Motor neuron (in vitro differentiated cells): ENCODE measurements at regions not wholly inside any gene's neighbourhood (a gene's known extent, or its start where the extent isn't known, plus 50 kb on each side); places are given as distances from the start of the nearest gene placed in this dataset.

ENCODE experiments used
- ATAC-seq, 8 experiments: fragments of 200-7000 bp; cut with Tn5 transposase; replicated peaks in 6 of 8; 2 replicates each; pipeline ENCODE4 v1.8.0; 2021; ENCODE audit warnings: mild to moderate bottlenecking in 8 of 8, moderate library complexity in 8 of 8
- H3K27ac ChIP-seq, 2 donors: fragments of 250-450 bp; sonication (Bioruptor Pico); 2 replicates each; pipeline ENCODE4 v1.9.0; 2021; ENCODE audit warnings: antibody characterized with exemption in 2 of 2, mild to moderate bottlenecking in 2 of 2, moderate library complexity in 1 of 2
- H3K4me1 ChIP-seq, 2 donors: fragments of 250-450 bp; sonication (Bioruptor Pico); replicated peaks in 1 of 2; 2 replicates each; pipeline ENCODE4 v1.6.1; 2021; ENCODE audit warnings: antibody characterized with exemption in 2 of 2, mild to moderate bottlenecking in 2 of 2, moderate library complexity in 1 of 2
- H3K4me3 ChIP-seq, 5 donors: fragments of 250-450 bp; sonication (Bioruptor Pico); 2 replicates each; pipeline ENCODE4 v1.9.0; 2021; ENCODE audit warnings: antibody characterized with exemption in 5 of 5, mild to moderate bottlenecking in 5 of 5, moderate library complexity in 4 of 5
- WGBS, 10 experiments: fragments of 450-650 bp; shearing (Covaris generic); methylation state at CpG; one replicate each; pipeline ENCODE4 v1.0.0; 2022; 5-methylcytosine and 5-hydroxymethylcytosine counted together
- in situ Hi-C, 9 experiments: fragments of 400-800 bp; cut with MboI; loops; one replicate each; pipeline ENCODE4 v1.15.0; 2021; ENCODE audit warnings: low sequenced_read_pairs in 9 of 9, low pct_unique_long_range_greater_than_20kb in 2 of 9; ENCODE audit not compliant: unreplicated experiment in 9 of 9

DNA sequence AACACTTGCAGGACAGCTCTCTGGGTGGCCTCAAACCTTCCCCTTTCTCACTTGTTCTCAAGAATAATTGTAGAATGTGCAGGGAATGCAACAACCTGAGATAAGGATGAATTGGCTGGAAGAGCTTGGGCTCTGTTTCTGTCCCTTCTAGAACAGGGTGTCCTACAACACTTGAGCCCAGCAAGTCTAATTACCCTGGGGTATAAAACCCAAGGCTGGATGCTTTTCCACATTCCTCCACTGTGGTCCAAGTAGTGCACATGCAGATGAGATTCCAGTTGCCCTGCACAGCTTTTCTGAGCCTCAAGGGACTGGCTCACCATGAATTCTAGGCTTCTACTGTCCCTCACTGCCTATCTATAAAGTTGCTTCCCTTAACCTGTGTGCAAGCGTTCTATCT, 140.8 kb upstream of the SPATS2L start:
- H3K4me1 ChIP-seq: no peaks in the 10 kb centered on the region
- 100% methylated on average over 1 of the region's 1 CpG; no CpG with 5 or more reads in 6 of the 10 experiments for WGBS, 10 experiments
- no peak for ATAC-seq
- H3K27ac ChIP-seq: no peak overlapping the region
- no peak overlapping the region for H3K4me3 ChIP-seq
- in situ Hi-C loops: no loop called here

DNA sequence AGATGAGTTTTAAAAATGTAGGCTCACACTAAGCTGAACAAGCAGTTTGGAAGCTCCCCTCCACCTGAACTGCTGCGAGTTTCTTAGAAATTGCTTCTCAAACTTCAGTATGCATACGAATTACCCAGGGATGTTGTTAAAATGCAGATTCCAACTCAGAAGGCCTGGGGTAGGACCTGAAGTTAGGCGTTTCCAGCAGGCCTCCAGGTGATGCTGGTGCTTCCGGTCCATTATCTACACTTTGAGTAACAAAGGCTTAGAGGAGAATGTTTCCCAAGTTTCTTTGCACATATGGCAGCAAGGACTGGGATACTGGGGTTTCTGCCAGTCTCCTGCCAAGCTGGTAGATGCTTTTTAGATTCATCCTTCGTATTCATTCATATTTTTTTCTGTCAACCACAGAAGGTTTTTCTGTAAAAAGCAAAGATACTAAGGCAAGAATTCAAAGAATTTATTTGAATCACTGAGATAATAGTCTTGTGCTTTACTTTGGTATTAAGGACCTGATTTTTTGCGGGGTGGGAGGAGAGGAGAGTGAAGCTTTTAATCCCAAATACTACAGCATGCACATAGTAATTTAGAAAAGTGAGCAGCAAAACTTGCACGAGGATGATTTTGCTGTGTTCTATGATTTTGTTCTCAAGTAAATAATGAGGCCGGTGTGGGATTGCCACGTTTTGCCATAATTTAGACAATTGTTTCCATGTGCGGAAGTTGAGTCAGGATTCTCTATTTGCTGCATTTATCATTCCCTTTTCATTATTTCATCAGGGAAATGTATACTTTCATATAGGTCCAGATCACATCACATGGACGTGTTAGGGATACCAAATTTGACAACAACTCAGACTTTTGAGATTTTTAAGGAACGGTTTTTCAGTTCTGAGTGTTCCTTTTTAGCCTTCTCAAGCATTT, 137.6 kb upstream of the SPATS2L start:
- H3K27ac ChIP-seq: no peak overlapping the region
- ATAC-seq: no peak
- in situ Hi-C loops: no loop called here
- no peaks in the 10 kb centered on the region for H3K4me1 ChIP-seq
- no peak overlapping the region for H3K4me3 ChIP-seq
- WGBS, 10 experiments: 21 to 83% (median 69%) methylated on average over 4 to 11 of the region's 12 CpGs

DNA sequence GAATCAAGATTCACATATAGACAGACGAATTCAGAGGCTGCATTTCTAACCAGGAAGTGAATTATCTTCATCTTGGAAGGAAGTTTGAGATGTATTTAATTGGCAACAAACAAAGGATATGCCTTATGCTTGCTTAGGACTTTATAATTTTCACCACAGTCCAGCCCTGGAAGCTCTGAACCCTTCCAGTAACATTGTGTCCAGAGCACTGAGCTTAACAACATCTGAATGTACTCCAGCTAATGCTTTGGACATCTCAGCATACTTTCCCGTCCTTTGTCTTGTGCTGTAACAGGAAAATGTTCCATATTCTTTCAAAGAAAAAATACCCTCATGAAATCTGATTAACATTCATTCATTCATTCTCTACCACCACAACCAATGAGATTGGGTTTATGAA, 136.3 kb upstream of the SPATS2L start:
- Histone ChIP-seq H3K4me3 (no peak overlapping the region), H3K4me1 (no peaks in the 10 kb centered on the region), H3K27ac (no peak overlapping the region)
- WGBS, 10 experiments: 0 to 96% (median 71%) methylated on average over 1 to 2 of the region's 2 CpGs; no CpG with 5 or more reads in 2 of the 10 experiments
- in situ Hi-C loops: no loop called here
- no peak for ATAC-seq

DNA sequence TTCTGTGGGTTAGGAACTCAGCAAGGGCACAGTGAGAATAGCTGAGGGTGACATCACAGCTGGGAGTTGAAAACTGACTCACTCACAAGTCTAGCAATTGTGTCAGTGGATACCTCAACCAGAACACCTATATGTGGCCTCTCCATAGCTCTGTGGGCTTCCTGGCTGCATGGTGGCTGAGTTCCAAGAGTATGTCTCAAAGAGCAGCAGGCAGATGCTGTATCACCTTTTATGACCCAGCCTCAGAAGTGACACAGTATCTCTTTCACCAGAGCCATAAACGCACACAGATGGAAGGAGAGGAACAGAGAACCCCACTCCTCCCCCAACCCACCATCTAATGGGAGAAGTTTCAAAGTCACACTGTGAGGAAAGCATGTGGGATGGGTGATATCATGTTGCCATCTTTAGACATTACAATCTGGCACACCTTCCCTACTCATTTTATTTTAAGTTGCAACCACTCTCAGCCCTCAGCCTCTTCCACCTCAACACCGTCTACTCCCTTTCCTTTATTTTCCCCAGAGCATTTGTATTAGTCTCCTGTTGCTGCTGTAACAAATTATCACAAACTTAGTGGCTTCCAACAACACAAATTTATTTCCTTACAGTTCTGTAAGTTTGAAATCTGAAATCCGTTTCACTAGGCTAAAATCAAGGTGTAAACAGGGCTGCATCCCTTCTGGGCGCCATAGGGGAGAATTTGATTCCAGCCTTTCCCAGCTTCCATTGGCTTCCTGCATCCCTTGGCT, 134.6 kb upstream of the SPATS2L start:
- Histone ChIP-seq H3K4me1 (no peaks in the 10 kb centered on the region), H3K4me3 (no peak overlapping the region), H3K27ac (no peak overlapping the region)
- in situ Hi-C loops: no loop called here
- 38 to 100% (median 92%) methylated on average over 1 to 4 of the region's 4 CpGs for WGBS, 10 experiments
- ATAC-seq: no peak

DNA sequence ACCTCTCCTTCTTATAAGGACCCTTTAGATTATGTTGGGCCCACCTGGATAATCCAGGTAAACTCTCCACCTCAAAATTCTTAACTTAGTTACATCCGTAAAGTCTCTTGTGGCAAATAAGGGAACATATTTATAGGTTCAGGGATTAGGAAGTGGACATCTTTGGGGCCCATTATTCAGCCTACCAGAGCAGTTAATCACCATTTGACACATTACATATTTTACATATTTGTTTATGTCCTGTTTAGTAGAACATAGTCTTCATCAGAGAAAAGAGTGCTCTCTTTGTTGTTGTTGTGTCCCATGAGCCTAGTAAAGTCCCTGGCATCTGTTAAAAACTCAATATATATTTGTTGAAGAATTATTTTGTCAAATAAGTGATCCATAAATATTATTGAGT, 134.0 kb upstream of the SPATS2L start:
- in situ Hi-C loops: no loop called here
- ATAC-seq: no peak
- no peaks in the 10 kb centered on the region for H3K4me1 ChIP-seq
- no peak overlapping the region for H3K27ac ChIP-seq
- H3K4me3 ChIP-seq: no peak overlapping the region
- WGBS, 10 experiments: 86 to 100% (median 100%) methylated on average over 1 of the region's 1 CpG; no CpG with 5 or more reads in 6 of the 10 experiments

DNA sequence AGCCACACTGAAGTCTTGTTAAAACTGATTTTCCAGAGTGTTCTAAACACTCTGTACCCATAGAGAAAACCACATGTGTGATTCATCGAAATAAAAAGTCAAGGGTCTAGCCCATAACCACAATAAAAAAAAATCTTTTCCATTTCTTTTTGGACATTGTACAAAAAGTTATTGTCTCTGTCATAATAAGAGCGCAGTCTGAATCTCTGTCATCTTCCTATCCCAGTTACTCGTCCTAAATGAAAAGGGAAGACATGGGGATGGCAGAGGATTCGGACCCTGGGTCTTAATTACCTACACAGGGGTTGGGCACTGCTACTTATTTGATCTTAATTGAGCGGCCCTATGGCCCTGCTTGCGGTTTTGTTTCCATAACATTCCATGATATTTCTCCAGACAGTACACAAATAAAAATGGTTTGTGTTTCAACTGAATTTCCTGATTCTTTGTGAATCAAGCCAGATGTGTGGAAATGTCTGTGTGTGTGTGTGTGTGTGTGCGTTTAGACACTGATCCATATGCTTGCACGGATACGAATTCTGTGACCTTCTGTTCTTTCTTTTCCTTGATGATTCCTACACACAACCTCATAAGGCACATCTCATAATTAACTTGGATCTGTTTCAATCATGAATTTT, 133.4 kb upstream of the SPATS2L start:
- Histone ChIP-seq H3K27ac (no peak overlapping the region), H3K4me3 (no peak overlapping the region), H3K4me1 (no peaks in the 10 kb centered on the region)
- ATAC-seq: no peak
- in situ Hi-C loops: no loop called here
- whole genome bisulfite sequencing, 10 experiments: 7 to 96% (median 84%) methylated on average over 1 to 8 of the region's 9 CpGs

DNA sequence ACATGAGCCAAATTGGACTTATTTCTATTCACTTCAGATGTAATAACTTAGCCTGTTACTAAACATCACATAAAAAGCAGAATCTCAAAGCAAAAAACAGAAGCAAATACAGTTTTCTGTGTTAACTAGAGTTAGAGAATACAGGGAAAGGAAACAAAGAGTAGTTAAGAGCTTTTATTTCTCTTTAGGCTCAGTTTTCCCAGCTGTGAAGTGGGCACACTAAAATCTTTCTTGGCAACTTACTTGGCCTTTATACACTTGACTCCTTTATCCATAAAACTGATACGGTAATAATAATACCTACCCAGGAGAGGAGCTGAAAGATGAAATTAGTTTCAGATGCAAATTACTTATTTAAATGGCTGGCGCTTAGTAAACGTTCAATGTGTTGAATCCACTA, 132.8 kb upstream of the SPATS2L start:
- in situ Hi-C loops: no loop called here
- Histone ChIP-seq H3K4me3 (no peak overlapping the region), H3K27ac (no peak overlapping the region), H3K4me1 (no peaks in the 10 kb centered on the region)
- 46 to 100% (median 80%) methylated on average over 1 to 3 of the region's 3 CpGs; no CpG with 5 or more reads in 1 of the 10 experiments for WGBS, 10 experiments
- no peak for ATAC-seq

DNA sequence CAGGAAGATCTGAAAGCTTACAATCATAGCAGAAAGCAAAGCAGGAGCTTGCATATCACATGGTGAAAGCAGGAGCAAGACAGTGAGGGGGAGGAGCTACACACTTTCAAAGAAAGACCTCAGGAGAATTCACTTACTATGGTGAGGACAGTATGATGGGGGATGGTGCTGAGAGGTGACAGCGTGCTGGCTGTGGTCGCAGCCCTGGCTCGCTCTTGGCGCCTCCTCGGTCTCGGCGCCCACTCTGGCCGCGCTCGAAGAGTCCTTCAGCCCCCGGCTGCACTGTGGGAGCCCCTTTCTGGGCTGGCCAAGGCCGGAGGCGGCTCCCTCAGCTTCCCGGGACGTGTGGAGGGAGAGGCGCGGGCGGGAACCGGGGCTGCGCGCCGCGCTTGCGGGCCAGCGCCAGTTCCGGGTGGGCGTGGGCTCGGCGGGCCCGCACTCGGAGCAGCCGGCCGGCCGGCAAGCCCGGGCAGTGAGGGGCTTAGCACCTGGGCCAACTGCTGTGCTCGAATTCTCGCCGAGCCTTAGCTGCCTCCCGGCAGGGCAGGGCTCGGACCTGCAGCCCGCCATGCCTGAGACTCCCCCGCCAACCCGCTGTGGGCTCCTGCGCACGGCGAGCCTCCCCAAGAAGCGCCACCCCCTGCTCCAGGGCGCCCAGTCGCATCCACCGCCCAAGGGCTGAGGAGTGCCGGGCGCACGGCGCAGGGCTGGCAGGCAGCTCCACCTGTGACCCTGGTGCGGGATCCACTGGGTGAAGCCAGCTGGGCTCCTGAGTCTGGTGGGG, 131.9 kb upstream of the SPATS2L start:
- Histone ChIP-seq H3K4me3 (no peak overlapping the region), H3K4me1 (no peaks in the 10 kb centered on the region), H3K27ac (no peak overlapping the region)
- WGBS, 10 experiments: 83 to 100% (median 100%) methylated on average over 1 to 4 of the region's 55 CpGs; no CpG with 5 or more reads in 5 of the 10 experiments
- in situ Hi-C loops: loop anchor here in 1 of 9 experiments (25.0 kb wide), 1 partner anchor 187 kb away; no protein-coding TSS in a partner anchor
- ATAC-seq: peak in 2 of 8 experiments; percentile 33 to 37

DNA sequence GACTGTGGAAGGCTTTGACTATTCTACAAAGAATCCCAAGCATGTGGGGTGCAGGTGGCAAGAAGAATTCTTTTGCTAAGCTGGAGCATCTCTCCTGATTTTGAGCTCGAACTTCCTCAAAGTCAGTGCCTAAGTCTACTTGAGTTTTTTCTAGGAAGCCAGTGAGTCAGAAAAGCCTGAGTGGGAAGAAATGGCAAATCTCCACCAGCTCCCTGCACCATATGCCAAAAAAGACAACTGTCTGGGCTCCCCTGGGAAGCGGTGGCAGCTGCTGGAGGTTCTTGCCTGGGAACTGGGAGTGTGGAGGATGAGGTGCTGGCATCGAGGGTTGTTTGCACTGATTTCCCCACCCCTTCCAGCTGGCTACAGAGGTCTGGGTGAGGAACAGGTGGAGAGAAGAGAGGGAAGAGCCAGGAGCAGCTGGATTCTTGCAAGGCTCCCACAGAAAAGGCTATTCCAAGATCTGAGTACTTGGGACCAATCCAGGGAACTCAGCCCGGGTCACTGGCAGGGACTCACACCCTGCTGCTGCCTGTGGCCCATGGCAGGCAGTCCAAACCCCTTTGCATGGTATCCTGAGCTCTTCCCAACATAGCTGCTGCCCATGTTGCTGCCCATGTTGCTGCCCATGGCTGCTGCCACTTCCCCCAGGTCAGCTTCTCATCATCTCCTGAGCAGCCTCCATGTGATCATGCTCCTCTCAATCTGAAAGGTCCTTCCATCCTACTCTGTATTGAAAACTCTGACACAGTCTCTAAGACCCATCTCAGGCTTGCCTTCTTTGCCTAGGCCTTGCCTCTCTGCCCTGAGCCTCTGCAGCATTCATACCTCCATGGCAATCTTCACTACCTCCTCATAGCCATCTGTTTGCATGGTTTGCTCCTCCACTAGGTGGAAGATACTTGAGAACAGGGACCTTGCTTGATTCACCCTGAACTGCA, 128.3 kb upstream of the SPATS2L start:
- in situ Hi-C loops: loop anchor here in 1 of 9 experiments (25.0 kb wide), 1 partner anchor 191 kb away; no protein-coding TSS in a partner anchor
- no peak overlapping the region for H3K4me3 ChIP-seq
- WGBS, 10 experiments: 6 to 89% (median 17%) methylated on average over 1 to 4 of the region's 4 CpGs; no CpG with 5 or more reads in 3 of the 10 experiments
- no peak overlapping the region for H3K27ac ChIP-seq
- no peak for ATAC-seq
- H3K4me1 ChIP-seq: no peaks in the 10 kb centered on the region

DNA sequence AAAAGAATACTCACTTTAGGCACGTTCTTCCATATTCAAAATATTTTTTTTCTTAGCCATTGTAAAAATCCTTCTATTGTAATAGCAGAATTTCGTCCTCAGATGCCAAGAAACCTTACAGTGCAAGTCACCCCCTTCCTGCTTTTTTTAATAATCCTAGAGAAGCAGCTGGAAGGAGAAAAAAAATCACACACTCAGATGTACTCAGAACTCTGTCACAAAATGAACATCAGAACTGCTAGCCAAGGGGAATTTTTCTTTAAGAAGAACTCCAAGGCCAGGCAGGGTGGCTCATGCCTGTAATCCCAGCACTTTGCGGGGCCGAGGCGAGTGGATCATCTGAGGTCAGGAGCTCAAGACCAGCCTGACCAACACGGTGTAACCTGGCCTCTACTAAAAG, 127.3 kb upstream of the SPATS2L start:
- WGBS, 10 experiments: 37 to 100% (median 67%) methylated on average over 1 to 6 of the region's 6 CpGs; no CpG with 5 or more reads in 1 of the 10 experiments
- H3K27ac ChIP-seq: no peak overlapping the region
- in situ Hi-C loops: loop anchor here in 1 of 9 experiments (25.0 kb wide), 1 partner anchor 192 kb away; no protein-coding TSS in a partner anchor
- no peak for ATAC-seq
- peaks cover 0 to 2% of the 10 kb centered on the region in 2 donors for H3K4me1 ChIP-seq
- H3K4me3 ChIP-seq: no peak overlapping the region

DNA sequence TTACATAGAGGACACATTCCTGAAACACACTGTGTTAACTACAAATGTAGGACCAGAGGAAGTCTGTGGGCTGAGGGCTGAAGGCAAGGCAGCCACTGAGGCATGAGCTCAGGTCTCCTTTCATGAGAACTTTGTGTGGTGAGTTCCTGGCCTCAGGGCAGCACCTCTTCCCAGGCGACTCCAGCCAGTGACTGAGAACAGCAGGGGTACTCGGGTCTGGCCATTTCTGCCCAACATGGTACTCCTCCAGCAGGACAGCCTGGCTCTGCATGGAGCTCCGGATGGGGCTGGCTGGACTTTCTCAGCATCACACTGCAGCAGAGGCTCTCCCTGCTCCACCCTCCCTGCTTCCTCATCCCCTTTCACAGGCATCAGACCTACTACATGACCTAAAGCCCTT, 125.5 kb upstream of the SPATS2L start:
- in situ Hi-C loops: loop anchor here in 1 of 9 experiments (25.0 kb wide), 1 partner anchor 194 kb away; no protein-coding TSS in a partner anchor
- Histone ChIP-seq H3K27ac (no peak overlapping the region), H3K4me1 (peaks cover 10 to 17% of the 10 kb centered on the region in 2 donors), H3K4me3 (no peak overlapping the region)
- WGBS, 10 experiments: 50 to 71% methylated on average over 1 to 2 of the region's 3 CpGs; no CpG with 5 or more reads in 8 of the 10 experiments
- ATAC-seq: no peak
